OCI-LY7 (cell line): ENCODE measurements at regions not wholly inside any gene's neighbourhood (a gene's known extent, or its start where the extent isn't known, plus 50 kb on each side); places are given as distances from the start of the nearest gene placed in this dataset.

Source experiments
- BruUV-seq: library from RNA; stranded (reverse); fragments of 400-500 nt; replicated peaks from 2 replicates; lab custom pipeline; 2021; lab: Mats Ljungman, UMichigan
- CTCF ChIA-PET: fragments of 300-600 bp; sonication (Branson Sonifier 250); formaldehyde crosslinking; loops from one replicate; lab custom pipeline; 2022; ENCODE audit warnings: antibody characterized with exemption; ENCODE audit not compliant: unreplicated experiment; lab: Charles Lee
- POLR2A ChIA-PET: fragments of 300-600 bp; sonication (Branson Sonifier 250); formaldehyde crosslinking; loops from one replicate; lab custom pipeline; 2022; ENCODE audit warnings: antibody characterized with exemption; lab: Charles Lee
- DNase-seq: peaks from one replicate; pipeline ENCODE4 v3.0.0-alpha.2; 2015; ENCODE audit warnings: low spot score
- H2AFZ ChIP-seq: fragments of 200-600 bp; sonication (generic), shearing (Covaris generic); 2 replicates; pipeline ENCODE4 v1.6.1; 2014; ENCODE audit warnings: mild to moderate bottlenecking, antibody characterized with exemption, low read length, moderate library complexity
- H3K27ac ChIP-seq: fragments of 200-600 bp; sonication (generic); 2 replicates; pipeline ENCODE4 v1.5.1; 2014; ENCODE audit warnings: mixed run types, low read depth, mild to moderate bottlenecking, moderate library complexity, low read length, inconsistent platforms; ENCODE audit not compliant: poor library complexity, severe bottlenecking
- H3K36me3 ChIP-seq: fragments of 200-600 bp; sonication (generic); 2 replicates; pipeline ENCODE4 v1.6.1; 2014; ENCODE audit warnings: mild to moderate bottlenecking, antibody characterized with exemption, low read length, moderate library complexity, mixed read lengths; ENCODE audit not compliant: insufficient read depth
- H3K4me1 ChIP-seq: fragments of 200-600 bp; sonication (generic); 2 replicates; pipeline ENCODE4 v1.5.1; 2014; ENCODE audit warnings: mild to moderate bottlenecking, low read length; ENCODE audit not compliant: insufficient read depth, poor library complexity, severe bottlenecking
- H3K4me2 ChIP-seq: fragments of 200-600 bp; sonication (generic); 2 replicates; pipeline ENCODE4 v1.6.1; 2014; ENCODE audit warnings: mild to moderate bottlenecking, low read length
- H3K4me3 ChIP-seq: fragments of 200-600 bp; sonication (generic); 2 replicates; pipeline ENCODE4 v1.5.1; 2014; ENCODE audit warnings: mild to moderate bottlenecking, low read depth, low read length; ENCODE audit not compliant: poor library complexity, severe bottlenecking
- H3K79me2 ChIP-seq: fragments of 200-600 bp; sonication (generic); 2 replicates; pipeline ENCODE4 v1.6.1; 2016; ENCODE audit warnings: low read depth, mild to moderate bottlenecking, low read length, moderate library complexity, mixed read lengths; ENCODE audit not compliant: insufficient read depth
- H3K9me2 ChIP-seq: fragments of 200-600 bp; sonication (generic); 2 replicates; pipeline ENCODE4 v1.6.1; 2016; ENCODE audit warnings: mild to moderate bottlenecking, low read length, mixed read lengths; ENCODE audit not compliant: insufficient read depth
- H3K9me3 ChIP-seq: fragments of 200-600 bp; sonication (generic); 2 replicates; pipeline ENCODE4 v1.6.1; 2014; ENCODE audit warnings: mild to moderate bottlenecking, mixed run types, low read length, mixed read lengths
- H4K20me1 ChIP-seq: fragments of 200-600 bp; sonication (generic); 2 replicates; pipeline ENCODE4 v1.6.1; 2014; ENCODE audit warnings: mild to moderate bottlenecking, antibody characterized with exemption, low read length, moderate library complexity, mixed read lengths; ENCODE audit not compliant: insufficient read depth
- EZH2phosphoT487 ChIP-seq: fragments of 200-600 bp; sonication (generic); IDR thresholded peaks from 2 replicates; pipeline ENCODE4 v1.6.1; 2018; ENCODE audit warnings: low read depth, borderline replicate concordance, mild to moderate bottlenecking, mixed run types, antibody characterized with exemption, low read length, moderate library complexity, mixed read lengths
- intact Hi-C: fragments of 100-400 bp; cut with micrococcal nuclease; formaldehyde crosslinking; loops from one replicate; pipeline ENCODE4 v1.10.0; 2022; ENCODE audit not compliant: unreplicated experiment
- TF ChIP-seq, protein P1 (sequence below): fragments of 200-600 bp; sonication (generic); conservative IDR thresholded peaks from 2 replicates; pipeline ENCODE4 v1.5.1; 2014; ENCODE audit warnings: mild to moderate bottlenecking, antibody characterized with exemption, low read length, moderate library complexity, mixed read lengths

DNA sequence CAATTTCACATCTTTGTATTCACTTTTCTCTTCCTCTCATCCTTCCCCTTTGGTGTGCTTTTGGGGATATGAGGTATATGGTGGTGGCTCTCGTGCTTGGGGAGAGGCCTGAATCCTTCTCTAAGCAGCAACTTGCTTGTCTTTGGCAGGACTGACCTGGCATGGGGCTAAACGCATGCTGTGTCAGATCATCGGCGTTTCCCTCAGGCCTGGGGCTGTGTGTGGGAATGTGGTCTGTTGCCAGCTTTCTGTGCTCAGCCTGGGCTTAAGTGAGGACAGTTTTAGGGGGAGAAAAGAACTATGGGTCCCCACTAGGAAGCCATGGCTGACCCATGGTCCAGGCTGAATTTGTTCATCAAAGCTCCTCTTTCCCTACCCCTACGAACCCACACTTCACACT, 60.7 kb downstream of the TET3 start:
- Histone ChIP-seq H3K79me2 (no peaks in the 10 kb centered on the region), H3K27ac (no peak overlapping the region), H3K4me3 (no peak overlapping the region), H3K4me2 (no peak overlapping the region), H3K36me3 (peaks cover 27% of the 10 kb centered on the region), H3K4me1 (no peaks in the 10 kb centered on the region), H2AFZ (no peak overlapping the region), H3K9me3 (no peaks in the 10 kb centered on the region), H4K20me1 (no peaks in the 10 kb centered on the region), H3K9me2 (no peaks in the 10 kb centered on the region)
- CTCF ChIA-PET = no interaction called here
- DNase-seq = no peak
- TF ChIP-seq, protein P1, sequence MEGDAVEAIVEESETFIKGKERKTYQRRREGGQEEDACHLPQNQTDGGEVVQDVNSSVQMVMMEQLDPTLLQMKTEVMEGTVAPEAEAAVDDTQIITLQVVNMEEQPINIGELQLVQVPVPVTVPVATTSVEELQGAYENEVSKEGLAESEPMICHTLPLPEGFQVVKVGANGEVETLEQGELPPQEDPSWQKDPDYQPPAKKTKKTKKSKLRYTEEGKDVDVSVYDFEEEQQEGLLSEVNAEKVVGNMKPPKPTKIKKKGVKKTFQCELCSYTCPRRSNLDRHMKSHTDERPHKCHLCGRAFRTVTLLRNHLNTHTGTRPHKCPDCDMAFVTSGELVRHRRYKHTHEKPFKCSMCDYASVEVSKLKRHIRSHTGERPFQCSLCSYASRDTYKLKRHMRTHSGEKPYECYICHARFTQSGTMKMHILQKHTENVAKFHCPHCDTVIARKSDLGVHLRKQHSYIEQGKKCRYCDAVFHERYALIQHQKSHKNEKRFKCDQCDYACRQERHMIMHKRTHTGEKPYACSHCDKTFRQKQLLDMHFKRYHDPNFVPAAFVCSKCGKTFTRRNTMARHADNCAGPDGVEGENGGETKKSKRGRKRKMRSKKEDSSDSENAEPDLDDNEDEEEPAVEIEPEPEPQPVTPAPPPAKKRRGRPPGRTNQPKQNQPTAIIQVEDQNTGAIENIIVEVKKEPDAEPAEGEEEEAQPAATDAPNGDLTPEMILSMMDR = no peak
- no peak for TF ChIP-seq EZH2phosphoT487
- POLR2A ChIA-PET = no interaction called here
- BruUV-seq = no TSS peak
- intact Hi-C loops = no loop called here

- intact Hi-C loops = no loop called here
- no peak for TF ChIP-seq EZH2phosphoT487
- TF ChIP-seq, protein P1 = no peak
- POLR2A ChIA-PET = no interaction called here
- no peaks in the 10 kb centered on the region for H4K20me1 ChIP-seq
- no peaks in the 10 kb centered on the region for H3K9me2 ChIP-seq
- H3K4me1 ChIP-seq = no peaks in the 10 kb centered on the region
- H3K27ac ChIP-seq = no peak overlapping the region
- no peak overlapping the region for H3K4me3 ChIP-seq
- H3K9me3 ChIP-seq = no peaks in the 10 kb centered on the region
- no peak for DNase-seq
- no peak overlapping the region for H2AFZ ChIP-seq
- no peaks in the 10 kb centered on the region for H3K79me2 ChIP-seq
- peaks cover 29% of the 10 kb centered on the region for H3K36me3 ChIP-seq
- BruUV-seq = no TSS peak
- H3K4me2 ChIP-seq = no peak overlapping the region
- CTCF ChIA-PET = no interaction called here
Measured at GRCh38 chr2:74046441-74046840, 61.7 kb downstream of the TET3 start.

GRCh38 chr2:74047152-74047551, 62.4 kb downstream of the TET3 start:
- DNase-seq = no peak
- Histone ChIP-seq H3K27ac (no peak overlapping the region), H3K9me2 (no peaks in the 10 kb centered on the region), H3K9me3 (no peaks in the 10 kb centered on the region), H3K4me1 (no peaks in the 10 kb centered on the region), H3K4me3 (no peak overlapping the region), H3K36me3 (peaks cover 33% of the 10 kb centered on the region), H3K79me2 (no peaks in the 10 kb centered on the region), H3K4me2 (no peak overlapping the region), H4K20me1 (no peaks in the 10 kb centered on the region), H2AFZ (no peak overlapping the region)
- no TSS peak for BruUV-seq
- ChIA-PET CTCF (no interaction called here), POLR2A (interaction anchor here (1.1 kb wide), 1 partner anchor 9 kb away, joined by 3 read pairs; no protein-coding TSS in a partner anchor)
- TF ChIP-seq, protein P1 = no peak
- no peak for TF ChIP-seq EZH2phosphoT487
- intact Hi-C loops = no loop called here
